Tibial nerve (tissue), 4 donors: ENCODE measurements at regions not wholly inside any gene's neighbourhood (a gene's known extent, or its start where the extent isn't known, plus 50 kb on each side); places are given as distances from the start of the nearest gene placed in this dataset.

Source experiments
- EP300 ChIP-seq, 2 donors: sonication (generic); formaldehyde crosslinking; IDR thresholded peaks; one replicate each; pipeline ENCODE4 v1.6.1; 2017; ENCODE audit warnings: antibody characterized with exemption in 2 of 2, mild to moderate bottlenecking in 1 of 2
- TF ChIP-seq, protein P1 (sequence below), 5 experiments: fragments of 200-600 bp in 3 of 5; fragments of 450-650 bp in 2 of 5; sonication (generic) in 3 of 5; IDR thresholded peaks; one replicate each; pipeline ENCODE4 v1.5.1; 2016 to 2019; ENCODE audit warnings: antibody characterized with exemption in 5 of 5, mild to moderate bottlenecking in 3 of 5, moderate library complexity in 2 of 5

DNA sequence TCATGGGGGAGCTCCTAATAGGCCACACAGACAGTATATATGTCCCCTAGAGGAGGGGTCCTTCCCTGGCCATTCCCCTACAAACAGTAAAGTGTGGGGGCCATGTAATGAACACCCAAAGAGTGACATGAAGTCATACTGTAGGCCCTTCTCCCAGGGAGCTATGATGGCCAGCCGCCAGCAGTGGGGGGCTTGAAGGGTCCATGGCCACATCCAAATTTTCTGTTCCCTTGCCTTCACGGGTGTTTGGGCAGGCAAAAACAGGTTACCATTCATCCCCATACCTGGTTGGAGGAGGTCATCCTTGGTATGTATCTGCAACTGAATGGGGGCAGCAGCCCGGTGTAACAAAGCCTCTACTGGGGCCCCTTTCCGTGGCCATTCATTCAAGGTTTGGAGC is 2118.0 kb downstream of the LRRC4C start:
- TF ChIP-seq, protein P1, sequence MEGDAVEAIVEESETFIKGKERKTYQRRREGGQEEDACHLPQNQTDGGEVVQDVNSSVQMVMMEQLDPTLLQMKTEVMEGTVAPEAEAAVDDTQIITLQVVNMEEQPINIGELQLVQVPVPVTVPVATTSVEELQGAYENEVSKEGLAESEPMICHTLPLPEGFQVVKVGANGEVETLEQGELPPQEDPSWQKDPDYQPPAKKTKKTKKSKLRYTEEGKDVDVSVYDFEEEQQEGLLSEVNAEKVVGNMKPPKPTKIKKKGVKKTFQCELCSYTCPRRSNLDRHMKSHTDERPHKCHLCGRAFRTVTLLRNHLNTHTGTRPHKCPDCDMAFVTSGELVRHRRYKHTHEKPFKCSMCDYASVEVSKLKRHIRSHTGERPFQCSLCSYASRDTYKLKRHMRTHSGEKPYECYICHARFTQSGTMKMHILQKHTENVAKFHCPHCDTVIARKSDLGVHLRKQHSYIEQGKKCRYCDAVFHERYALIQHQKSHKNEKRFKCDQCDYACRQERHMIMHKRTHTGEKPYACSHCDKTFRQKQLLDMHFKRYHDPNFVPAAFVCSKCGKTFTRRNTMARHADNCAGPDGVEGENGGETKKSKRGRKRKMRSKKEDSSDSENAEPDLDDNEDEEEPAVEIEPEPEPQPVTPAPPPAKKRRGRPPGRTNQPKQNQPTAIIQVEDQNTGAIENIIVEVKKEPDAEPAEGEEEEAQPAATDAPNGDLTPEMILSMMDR (IDR thresholded peaks at IDR 0.05): no peak
- TF ChIP-seq EP300 (IDR thresholded peaks at IDR 0.05): no peak
